ENCODE measurements at regions not wholly inside any gene's neighbourhood (a gene's known extent, or its start where the extent isn't known, plus 50 kb on each side); places are given as distances from the start of the nearest gene placed in this dataset.

DNA sequence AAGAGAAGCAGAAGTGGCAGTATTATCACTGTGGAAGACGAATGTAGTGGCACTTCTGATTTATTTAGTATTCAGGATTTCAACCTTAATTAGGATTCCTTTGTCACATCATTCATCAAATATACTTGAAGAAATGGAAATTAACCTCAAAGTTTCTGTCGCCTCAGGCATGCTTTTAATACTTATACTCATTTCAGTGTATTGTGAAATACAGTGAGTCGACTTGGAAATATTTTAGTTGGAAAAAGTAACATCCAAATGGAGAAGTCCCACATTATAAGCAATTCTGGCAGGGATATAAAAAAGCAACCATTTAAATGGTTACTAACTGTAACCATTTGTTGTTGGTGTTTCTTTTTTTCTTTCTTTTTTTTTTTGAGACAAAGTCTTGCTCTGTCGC, 648.8 kb downstream of the ARL4A start:
- DNase-seq: no peak

DNA sequence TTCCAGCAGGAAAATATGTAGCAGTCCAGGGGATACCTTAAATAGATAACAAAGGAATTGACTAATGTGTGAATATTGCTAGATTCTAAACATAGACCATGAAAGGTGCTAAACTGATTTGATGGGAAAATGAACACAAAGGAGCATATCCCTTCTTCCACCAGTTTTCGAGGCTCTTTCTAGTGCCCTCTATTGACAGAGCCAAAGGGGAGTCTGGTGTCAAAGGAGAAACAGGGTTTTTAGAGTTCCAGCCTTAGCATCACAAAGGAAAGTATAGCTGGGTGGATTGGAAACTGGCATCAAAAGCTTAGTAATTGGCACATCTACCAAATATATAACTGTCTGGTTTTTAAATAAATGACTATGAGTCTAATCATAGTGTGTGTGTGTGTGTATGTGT, 636.8 kb downstream of the ETV1 start:
- DNase-seq: no peak

DNA sequence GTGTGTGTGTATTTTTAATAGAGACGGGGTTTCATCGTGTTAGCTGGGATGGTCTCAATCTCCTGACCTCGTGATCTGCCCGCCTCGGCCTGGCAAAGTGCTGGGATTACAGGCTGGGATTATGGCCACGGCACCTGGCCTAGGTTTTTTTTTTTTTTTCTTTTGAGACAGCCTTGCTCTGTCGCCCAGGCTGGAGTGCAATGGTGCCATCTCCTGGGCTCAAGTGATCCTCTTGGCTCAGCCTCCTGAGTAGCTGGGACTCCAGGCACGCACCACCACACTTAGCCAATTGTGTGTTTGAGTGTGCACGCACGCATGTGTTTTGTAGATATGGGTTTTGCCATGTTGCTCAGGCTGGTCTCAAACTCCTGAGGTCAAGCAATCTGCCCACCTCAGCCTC, 629.8 kb downstream of the ETV1 start:
- DNase-seq: no peak

DNA sequence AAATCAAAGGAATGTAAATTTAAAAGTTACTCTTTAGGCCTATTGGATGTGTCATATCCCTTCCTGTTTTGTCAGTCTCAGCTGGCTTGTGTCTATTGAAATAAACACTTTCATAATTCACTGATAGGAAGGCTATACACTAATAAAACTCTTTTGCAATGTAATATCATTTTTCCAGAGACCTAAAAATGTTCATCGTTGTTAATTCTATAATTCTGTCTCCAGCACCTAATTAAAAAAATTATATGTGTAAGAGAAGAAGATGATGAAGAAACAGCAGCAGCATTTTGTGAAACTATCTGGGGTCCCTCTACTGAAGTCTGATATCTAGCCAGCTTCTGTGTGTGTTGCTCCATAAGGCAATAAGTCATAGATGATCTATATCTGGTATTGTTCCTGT, 602.7 kb downstream of the ETV1 start:
- DNase-seq: no peak

DNA sequence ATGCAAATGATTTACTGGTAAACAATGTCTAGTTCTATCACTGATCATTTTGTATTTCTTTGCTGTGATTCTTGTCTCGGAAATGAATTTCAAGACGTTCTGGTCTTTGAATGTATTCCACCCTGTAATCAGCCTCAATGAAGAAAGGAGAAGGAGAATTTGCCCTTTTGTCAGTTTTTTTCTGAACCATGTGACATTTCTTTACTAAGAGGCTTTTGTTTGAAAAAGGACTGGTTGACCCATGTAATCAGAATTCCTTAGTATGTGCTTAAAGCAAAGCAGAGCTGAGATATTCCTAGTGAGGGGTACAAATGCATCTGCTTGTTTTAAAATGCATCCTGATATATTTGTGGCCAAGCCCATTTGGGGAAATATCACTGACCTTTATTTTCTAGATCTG, 581.6 kb downstream of the ETV1 start:
- no peak for DNase-seq

DNA sequence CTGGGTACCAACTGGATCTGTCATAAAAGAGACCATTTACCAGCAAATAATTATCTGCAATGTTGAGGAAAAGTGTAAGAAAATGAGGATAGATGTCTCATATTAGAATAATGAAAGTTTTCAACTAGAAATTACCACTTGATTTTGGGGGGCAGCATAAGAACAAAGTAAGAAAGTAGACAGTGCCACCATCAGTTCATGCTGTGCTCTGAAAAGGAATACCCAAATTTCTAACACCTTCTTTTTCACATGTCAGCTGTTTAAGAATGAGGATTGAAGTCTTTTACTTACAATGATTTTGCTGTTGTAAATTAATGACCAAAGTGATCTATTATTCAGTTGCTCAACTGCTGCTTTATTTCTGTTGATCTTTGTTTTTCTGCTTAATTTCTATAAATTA, 578.3 kb downstream of the ETV1 start:
- no peak for DNase-seq

DNA sequence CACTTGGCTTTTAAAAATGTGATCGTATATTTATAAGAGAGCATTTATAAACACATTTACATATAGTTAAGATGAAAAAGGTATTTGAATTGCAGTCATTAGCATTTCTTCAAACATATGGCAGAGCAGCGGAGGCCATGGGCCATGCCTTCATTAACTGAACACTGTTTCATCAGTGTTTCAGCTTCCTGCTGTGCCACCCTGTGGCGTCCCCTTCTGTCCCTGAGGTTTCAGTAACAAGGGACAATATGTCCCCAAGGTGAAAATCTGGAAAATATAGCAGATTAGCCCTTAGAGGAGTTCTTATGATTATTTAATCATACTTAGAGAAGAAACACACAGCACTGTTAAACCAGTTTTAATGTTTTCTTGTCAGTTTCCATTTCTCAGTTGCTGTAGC, 577.8 kb downstream of the ETV1 start:
- DNase-seq: no peak

DNA sequence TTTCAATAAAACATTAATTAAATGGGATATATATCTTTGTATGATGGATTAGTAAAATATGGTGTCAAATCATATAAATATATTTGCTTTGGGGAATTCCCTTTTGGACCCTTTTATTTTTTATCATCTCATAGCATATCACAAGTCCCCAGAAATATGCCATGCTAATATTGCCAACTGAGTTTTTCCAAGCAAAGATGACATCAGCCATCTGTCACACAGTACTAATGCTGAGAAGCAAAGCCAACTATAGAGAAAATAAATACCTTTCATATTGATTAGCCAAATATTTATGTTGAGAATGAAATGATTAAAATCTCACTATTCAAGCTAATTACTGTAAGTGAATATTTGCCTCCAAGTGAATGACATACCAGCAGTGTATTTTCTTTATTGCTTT, 575.3 kb downstream of the ETV1 start:
- DNase-seq: no peak

DNA sequence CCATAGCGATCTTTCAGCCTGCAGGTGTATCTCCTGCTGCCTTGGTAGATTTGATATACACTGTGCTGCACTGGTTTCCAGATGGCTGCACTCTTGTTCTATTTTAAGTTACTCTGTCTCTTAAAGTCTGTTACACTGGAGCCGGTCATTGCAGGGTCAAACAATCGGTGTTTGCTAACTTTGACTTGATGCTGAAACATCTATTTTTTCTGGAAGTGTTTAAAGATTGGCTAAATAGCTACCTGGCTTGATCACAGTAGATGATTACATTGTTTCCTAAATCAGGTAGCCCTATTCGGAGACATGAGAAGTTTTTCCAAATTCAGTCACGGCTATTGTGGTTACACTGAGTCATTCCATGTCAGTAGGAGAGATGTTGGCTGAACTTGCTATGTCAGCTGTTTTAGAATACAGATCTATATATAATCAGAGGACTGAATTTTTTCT, 574.8 kb downstream of the ETV1 start:
- no peak for DNase-seq

DNA sequence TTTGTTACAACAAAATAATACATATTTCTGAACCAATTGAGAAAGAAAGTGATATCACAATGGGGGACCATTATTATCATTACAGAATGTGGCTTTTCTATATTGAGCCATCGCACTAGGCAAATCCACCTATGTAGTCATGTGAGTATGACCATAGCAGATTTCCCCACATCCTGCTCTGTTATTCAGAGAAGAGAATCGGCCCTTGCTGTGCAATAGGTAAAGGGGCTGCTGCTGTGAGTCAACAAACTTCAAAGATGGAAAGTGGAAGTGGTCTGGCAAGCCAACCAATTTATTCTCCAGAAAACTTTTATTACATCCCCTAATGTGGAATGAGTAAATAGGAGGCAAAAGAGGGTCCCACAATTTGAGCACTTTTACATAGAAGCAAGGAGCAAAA, 573.4 kb downstream of the ETV1 start:
- no peak for DNase-seq

DNA sequence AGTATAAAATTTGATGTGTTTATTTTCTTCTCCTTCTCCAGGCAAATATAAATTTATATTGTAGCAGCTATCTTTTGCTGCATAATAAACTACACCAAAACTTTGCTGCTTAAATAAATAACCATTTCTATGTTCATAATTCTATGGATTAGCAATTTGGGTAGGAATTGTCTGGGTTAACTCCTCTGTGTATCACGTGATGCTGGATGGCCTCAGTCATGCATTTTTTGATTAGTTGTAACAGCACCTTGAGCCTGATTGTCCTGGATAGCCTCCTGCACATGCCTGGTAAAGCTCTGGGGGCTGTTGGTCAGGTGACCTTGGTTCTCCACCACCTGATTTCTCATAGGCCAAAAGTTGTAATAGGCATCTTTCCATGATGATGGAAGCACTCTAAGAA, 572.9 kb downstream of the ETV1 start:
- no peak for DNase-seq

DNA sequence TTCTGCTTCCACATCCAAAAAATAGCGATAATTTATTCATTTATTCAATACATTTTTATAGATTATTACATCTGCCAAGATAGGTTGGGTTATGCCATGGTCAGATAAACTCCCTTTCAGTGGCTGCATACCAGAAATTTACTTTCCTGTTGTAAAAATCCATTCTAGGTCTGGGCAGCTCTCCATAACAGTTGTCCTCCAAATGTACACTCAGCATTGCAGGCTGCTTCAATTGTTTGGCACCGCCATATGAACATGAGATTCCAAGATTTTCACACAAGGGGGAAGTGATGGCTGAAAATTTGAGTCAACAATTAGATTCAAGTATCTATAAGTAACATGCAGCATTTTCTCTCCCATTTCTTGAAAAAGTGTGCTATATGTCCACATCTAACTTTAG, 568.7 kb downstream of the ETV1 start:
- no peak for DNase-seq

DNA sequence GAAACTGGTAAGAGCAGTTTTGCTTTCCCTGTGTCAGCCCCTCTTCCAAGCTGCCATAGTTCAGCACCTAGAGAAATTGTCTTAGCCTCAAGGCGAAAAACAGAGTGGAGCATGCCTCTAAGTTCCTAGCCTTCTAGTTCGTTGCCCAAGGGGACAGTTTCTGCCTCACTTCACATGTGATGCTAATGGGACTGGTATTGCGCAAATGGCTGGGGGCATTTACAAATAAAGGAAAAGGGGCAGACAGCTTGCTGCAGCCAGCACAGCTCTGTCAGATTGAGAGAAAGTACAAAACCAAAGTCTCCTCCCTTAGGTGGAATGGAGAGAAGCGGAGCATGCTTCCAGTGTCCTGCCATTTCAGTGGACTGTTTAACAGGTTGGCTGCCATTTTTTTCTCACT, 567.7 kb downstream of the ETV1 start:
- DNase-seq: no peak

DNA sequence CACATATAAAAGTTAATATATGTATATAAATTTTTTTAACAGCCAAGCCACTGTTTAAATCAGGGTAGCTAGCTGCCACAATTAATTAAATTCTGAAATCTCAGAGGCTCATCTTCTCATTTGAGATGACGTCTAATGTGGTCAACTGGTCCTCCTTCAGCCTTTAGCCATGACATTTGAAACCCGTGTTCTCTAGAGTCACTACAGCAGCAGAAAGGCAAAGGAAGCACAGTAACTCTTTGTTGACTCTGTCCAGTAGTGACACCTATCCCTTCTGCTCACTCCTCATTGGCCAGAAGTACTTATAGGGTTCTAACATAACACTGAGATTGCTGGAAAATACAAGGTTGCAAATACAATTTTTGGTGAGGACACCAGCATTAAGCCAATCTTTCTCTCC, 555.5 kb downstream of the ETV1 start:
- DNase-seq: no peak

DNA sequence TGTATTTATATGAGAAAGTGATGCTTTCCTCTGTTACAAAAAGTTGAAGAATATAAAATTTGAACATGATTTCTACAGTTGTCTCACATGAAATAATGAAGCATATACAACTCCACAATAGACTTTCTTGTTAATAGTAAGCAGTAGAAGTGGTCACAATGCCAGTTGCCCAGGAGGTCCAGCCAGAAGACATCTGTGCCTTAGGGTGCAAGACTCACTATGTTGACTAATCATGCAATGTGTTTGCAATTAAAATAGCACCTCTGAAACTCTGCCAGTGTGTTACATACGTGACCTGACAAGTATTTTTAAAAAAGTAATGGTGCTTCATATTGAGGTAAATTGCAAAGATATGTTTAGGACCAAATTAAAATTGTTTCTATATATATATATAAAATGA, 547.2 kb downstream of the ETV1 start:
- DNase-seq: no peak

DNA sequence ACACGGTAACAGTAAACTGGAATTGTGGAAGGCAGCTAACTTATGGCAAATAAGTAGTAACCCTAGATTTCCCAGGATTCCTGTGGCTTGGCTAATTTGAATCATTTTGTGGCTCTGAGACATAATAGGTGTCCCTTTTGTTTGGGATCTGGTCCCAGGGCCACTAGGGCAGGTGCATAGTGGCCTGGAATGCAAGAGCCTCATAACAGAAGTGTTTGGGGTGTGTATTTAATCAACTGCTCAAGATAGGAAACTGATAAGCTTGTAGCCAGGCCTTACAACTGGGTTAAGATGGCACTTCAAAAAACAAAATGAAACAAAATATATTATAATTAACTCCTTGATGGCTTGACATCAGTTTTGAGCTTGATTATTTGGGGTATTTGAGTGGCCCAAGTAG, 541.8 kb downstream of the ETV1 start:
- DNase-seq: no peak

DNA sequence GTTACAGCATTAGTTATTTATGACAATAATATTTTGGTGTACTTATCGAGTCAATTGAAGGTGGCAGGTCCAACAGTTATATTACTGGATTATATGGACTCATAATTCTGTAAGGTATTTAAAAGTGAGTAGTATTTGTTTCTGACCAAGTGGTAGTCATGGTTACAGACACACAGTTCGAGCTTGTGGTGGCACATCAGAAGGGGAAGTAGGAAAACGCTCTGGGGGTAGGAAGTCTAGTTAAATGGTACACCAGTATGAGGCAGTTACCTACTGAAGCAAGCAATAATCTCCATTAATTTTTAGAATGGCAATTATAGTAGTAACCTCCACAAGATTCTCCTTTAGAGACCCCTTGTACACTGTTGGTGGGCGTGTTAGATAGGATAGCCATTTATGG, 541.2 kb downstream of the ETV1 start:
- no peak for DNase-seq

DNA sequence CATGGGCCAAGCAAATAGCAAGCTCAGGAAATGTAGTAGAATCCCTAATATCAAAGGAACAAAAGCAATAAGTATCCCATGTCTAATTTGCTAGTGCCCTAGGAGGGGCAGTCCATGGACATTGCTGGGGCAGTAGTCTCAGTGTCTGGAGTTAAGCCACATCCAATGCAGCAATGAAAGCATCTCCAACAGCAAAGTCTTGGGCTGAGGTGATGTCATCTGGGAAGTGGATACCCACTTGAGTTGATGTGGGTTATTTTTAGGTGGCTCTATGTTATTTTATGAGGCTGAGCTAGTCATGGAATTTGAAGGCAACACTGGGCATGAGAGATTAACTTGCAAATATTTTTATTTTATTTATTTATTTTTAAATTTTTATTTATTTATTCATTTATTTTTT, 540.0 kb downstream of the ETV1 start:
- DNase-seq: no peak

DNA sequence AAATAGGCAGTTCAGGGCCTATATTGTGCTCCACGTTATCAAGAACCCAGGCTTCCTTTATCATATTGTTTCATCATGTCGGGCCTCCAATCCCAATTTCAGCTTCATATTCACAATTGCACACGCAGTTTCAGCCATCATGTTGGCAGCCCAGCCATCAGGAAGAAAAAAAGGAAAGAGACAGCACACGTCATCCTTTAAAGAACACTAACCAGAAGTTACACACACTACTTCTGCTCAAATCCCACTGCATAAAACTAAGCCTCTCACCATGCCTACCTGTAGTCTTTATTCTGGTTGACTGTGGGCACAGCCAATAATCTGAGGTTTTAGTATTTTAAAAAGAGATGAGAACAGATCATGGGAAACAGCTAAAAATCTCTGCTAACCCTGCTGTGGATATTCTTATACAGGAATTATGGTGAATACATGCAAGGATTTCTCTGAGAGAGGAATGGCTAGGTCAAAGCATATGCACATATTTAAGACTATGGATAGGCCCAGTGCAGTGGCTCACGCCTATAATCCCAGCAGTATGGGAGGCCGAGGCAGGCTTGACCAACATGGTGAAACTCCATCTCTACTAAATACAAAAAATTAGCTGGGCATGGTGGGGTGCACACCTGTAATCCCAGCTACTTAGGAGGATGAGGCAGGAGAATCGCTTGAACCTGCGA, 534.4 kb downstream of the ETV1 start:
- DNase-seq: no peak

DNA sequence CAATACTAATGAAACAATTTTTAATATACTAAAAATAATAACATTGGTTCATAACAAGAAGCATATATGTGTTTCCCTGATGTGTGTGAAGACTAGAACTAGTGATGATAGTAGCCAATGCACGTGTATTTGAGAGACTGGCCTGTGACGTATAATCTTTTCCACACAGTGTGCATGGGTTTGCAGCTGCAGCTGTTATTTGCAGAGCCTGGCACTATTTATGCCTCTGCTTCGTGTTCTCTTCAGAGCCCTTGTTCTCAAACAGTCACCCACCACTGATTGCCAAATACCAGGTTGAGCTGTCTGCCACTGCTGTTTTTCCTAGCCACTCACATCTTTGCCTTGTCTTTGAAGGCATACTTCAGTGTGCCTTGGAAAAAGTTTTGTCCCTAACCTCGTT, 531.7 kb downstream of the ETV1 start:
- DNase-seq: no peak

DNA sequence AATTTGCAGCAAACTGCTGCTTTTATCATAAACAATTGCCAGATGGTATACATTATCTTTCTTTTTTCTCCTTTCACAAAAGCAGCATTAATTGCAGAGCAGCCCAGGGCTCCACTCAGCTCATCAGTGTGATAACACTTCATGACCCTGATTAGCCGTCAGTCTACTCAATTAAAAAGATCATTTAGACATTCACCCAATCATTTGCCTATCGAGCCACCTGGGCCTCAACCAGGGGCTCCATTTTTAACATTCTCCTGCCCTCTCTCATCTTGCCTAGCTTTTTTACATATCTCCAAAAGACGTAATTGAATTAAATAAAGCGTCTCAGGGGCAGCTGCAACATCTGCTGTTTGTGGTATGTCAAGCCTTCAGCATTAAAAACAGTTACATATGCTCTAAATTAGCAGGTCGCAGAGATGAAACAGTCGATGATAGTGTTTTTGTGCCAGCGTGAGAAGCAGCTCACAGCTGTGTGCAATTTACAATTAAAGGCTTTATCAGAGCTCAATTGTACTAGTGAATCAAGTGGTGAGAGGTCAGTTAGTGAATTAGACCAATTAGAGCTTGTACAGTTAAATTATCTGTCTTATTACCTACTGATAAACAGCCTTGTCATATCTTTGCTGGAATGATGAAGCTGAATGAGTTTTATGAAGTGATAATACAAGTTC, 522.5 kb downstream of the ETV1 start:
- DNase-seq: peak; percentile 87 to 90

DNA sequence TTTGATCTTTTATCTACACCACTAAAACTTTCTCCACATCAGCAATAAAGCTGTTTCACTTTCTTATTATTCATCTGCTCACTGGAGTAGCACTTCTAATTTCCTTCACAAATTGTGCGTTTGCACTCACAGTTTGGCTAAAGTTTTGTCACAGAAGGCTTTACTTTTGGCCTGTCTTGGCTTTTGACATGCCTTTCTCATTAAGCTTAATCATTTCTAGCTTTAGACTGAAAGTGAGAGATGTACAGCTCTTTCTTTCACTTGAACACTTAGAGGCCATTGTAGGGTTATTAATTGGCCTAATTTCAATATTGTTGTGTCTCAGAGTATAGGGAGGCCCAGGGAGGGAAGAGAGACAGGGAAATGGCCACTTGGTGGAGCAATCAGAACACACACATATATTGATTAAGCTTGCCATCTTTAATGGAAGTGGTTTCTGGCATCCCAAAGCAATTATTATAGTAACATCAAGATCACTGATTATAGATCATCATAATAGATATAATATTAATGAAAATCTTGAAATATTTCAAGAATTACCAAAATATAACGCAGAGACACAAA, 512.5 kb downstream of the ETV1 start:
- DNase-seq: no peak

DNA sequence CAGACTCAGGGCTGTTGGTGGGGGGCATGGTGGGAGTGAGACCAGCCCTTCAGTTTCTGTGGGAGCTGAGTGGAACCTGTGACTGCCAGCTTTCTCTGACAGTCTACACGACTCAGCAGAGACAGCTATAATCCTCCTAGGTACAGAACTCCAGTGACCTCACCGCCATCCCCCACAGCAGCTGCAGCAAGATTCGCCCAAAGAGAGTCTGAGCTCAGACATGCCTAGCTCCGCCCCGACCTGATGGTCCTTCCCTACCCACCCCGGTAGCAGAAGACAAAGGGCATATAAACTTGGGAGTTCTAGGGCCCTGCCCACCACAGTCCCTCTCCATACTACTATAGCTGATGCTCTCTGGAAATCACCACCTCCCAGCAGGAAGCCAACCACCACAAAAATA, 500.1 kb downstream of the ETV1 start:
- DNase-seq: no peak

DNA sequence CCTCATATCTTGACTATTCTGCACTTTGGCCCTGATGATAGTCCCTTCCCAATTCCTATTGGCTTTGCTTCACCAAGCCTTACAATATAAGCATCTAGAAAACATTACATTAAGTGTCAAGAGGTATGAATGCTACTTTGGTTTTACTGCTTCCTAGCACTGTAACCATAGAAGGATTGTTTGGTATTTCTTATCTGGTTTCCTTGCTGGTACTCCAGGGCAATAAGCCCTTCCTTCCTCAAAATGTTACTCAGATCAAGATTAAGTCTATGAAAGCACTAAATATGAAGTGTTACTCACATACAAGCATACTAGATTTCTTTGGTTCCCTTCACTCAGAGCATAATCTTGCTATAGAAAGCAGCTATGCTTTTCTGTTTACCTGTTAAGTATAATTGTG, 492.5 kb downstream of the ETV1 start:
- DNase-seq: no peak

DNA sequence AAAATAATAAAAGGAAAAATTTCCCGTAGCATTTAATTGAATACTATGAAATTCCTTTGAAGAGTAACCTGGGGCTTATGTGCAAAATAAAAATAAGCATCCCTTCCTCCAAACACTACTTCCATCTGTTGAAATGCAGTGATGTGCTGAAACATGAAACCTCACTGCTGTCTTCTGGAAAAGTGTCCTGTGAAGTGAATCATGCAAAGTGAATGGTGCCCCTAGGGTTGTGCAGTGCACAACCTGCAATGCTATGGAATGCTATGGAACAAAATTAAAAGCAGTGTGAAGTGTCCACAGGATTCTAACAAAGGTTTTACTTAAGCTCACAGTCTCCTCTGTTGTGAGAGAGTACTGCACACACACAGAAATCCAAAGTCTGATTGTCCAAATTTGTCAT, 480.9 kb downstream of the ETV1 start:
- DNase-seq: no peak
